CD14-positive monocyte (primary cell): ENCODE measurements at regions not wholly inside any gene's neighbourhood (a gene's known extent, or its start where the extent isn't known, plus 50 kb on each side); places are given as distances from the start of the nearest gene placed in this dataset.

ENCODE experiments used
- DNase-seq, 3 donors: peaks; one replicate each; pipeline ENCODE4 v3.0.0-alpha.2; 2011 to 2022
- H2AFZ ChIP-seq: 2 replicates; pipeline ENCODE4 v1.6.0; 2012; ENCODE audit warnings: mild to moderate bottlenecking, low read depth, low read length, inconsistent platforms; ENCODE audit not compliant: insufficient read depth, poor library complexity, severe bottlenecking
- H3K27ac ChIP-seq, 2 donors: 1 replicate in 1 of 2; 2 replicates in 1 of 2; pipeline ENCODE4 v1.5.1; 2012 to 2013; ENCODE audit warnings: low read length in 2 of 2, control low read depth in 1 of 2, inconsistent platforms in 1 of 2, low read depth in 1 of 2, mild to moderate bottlenecking in 1 of 2
- H3K27me3 ChIP-seq, 2 donors: one replicate each; pipeline versions ENCODE4 v1.6.0 to v1.6.1; 2011 to 2013; ENCODE audit warnings: low read length in 2 of 2; ENCODE audit not compliant: control insufficient read depth in 2 of 2, insufficient read depth in 2 of 2
- H3K36me3 ChIP-seq, 2 donors: replicated peaks in 1 of 2; 1 replicate in 1 of 2; 2 replicates in 1 of 2; pipeline versions ENCODE4 v1.5.1 to v1.6.1; 2012 to 2013; ENCODE audit warnings: low read length in 2 of 2, control low read depth in 1 of 2, inconsistent platforms in 1 of 2, mild to moderate bottlenecking in 1 of 2; ENCODE audit not compliant: insufficient read depth in 2 of 2, control insufficient read depth in 1 of 2
- H3K4me1 ChIP-seq, 2 donors: 1 replicate in 1 of 2; 2 replicates in 1 of 2; pipeline versions ENCODE4 v1.5.1 to v1.6.1; 2012 to 2013; ENCODE audit warnings: low read length in 2 of 2, control low read depth in 1 of 2, inconsistent platforms in 1 of 2, mild to moderate bottlenecking in 1 of 2, moderate library complexity in 1 of 2; ENCODE audit not compliant: insufficient read depth in 2 of 2, control insufficient read depth in 1 of 2
- H3K4me2 ChIP-seq: replicated peaks from 2 replicates; pipeline ENCODE3; 2012; ENCODE audit warnings: low read length, moderate library complexity, mild to moderate bottlenecking; ENCODE audit not compliant: poor library complexity, severe bottlenecking; ENCODE audit errors: extremely low read depth
- H3K4me3 ChIP-seq, 3 experiments: fragments of 200-600 bp in 1 of 3; sonication (generic) in 1 of 3; replicated peaks in 1 of 3; 1 replicate in 2 of 3; 2 replicates in 1 of 3; pipeline ENCODE4 v1.5.1; 2011 to 2013; ENCODE audit warnings: low read length in 3 of 3, mild to moderate bottlenecking in 3 of 3, control low read depth in 2 of 3, low read depth in 2 of 3, inconsistent platforms in 1 of 3, moderate library complexity in 1 of 3
- H3K79me2 ChIP-seq: 2 replicates; pipeline ENCODE4 v1.6.0; 2012; ENCODE audit warnings: mild to moderate bottlenecking, control low read depth, inconsistent platforms, low read length, moderate library complexity; ENCODE audit not compliant: insufficient read depth
- H3K9ac ChIP-seq: 2 replicates; pipeline ENCODE4 v1.6.0; 2017; ENCODE audit warnings: low read length, mild to moderate bottlenecking; ENCODE audit not compliant: insufficient read depth, poor library complexity, severe bottlenecking
- H3K9me3 ChIP-seq, 2 donors: replicated peaks in 1 of 2; 1 replicate in 1 of 2; 2 replicates in 1 of 2; pipeline versions ENCODE4 v1.5.1 to v1.6.1; 2012 to 2013; ENCODE audit warnings: low read length in 2 of 2, control low read depth in 1 of 2; ENCODE audit not compliant: control insufficient read depth in 1 of 2, insufficient read depth in 1 of 2
- H4K20me1 ChIP-seq: 2 replicates; pipeline ENCODE4 v1.6.0; 2012; ENCODE audit warnings: mild to moderate bottlenecking, low read length, control low read depth, moderate library complexity; ENCODE audit not compliant: insufficient read depth
- H3K27ac Mint-ChIP-seq, 7 donors: one replicate each; pipeline ENCODE4 v1.8.0; 2020; ENCODE audit warnings: mild to moderate bottlenecking in 7 of 7, mixed read lengths in 7 of 7, moderate library complexity in 6 of 7, inconsistent platforms in 2 of 7
- H3K27me3 Mint-ChIP-seq, 3 donors: one replicate each; pipeline ENCODE4 v1.8.0; 2021 to 2022; ENCODE audit warnings: low read depth in 3 of 3, mild to moderate bottlenecking in 3 of 3, mixed read lengths in 3 of 3, moderate library complexity in 3 of 3, inconsistent platforms in 1 of 3
- H3K36me3 Mint-ChIP-seq, 2 donors: one replicate each; pipeline ENCODE4 v1.8.0; 2020; ENCODE audit warnings: mixed read lengths in 2 of 2, inconsistent platforms in 1 of 2, mild to moderate bottlenecking in 1 of 2
- H3K4me1 Mint-ChIP-seq: one replicate; pipeline ENCODE4 v1.8.0; 2020; ENCODE audit warnings: mild to moderate bottlenecking, mixed read lengths
- H3K4me3 Mint-ChIP-seq, 2 donors: one replicate each; pipeline ENCODE4 v1.8.0; 2020; ENCODE audit warnings: mild to moderate bottlenecking in 2 of 2, mixed read lengths in 2 of 2, moderate library complexity in 1 of 2
- H3K9me3 Mint-ChIP-seq, 7 donors: one replicate each; pipeline ENCODE4 v1.8.0; 2020 to 2022; ENCODE audit warnings: mixed read lengths in 7 of 7, mild to moderate bottlenecking in 6 of 7, moderate library complexity in 6 of 7, inconsistent platforms in 2 of 7
- CTCF ChIP-seq: fragments of 200-600 bp; IDR thresholded peaks from one replicate; pipeline ENCODE4 v1.8.0; 2022; ENCODE audit warnings: antibody characterized with exemption, mild to moderate bottlenecking
- WGBS: methylation state at CpG from one replicate; pipeline ENCODE4 v1.1.5; 2013; ENCODE audit warnings: missing lambda C conversion rate; ENCODE audit not compliant: insufficient coverage; 5-methylcytosine and 5-hydroxymethylcytosine counted together
- intact Hi-C, 2 donors: fragments of 100-400 bp; cut with micrococcal nuclease; formaldehyde crosslinking; loops; one replicate each; pipeline versions ENCODE4 v1.15.0 to v1.15.1; 2023

GRCh38 chr3:118347396-118348168, 687.1 kb downstream of the IGSF11 start:
- no peak for DNase-seq
- Mint-ChIP-seq H3K4me1 (no peaks in the 10 kb centered on the region), H3K27me3 (no peaks in the 10 kb centered on the region), H3K4me3 (no peak overlapping the region), H3K36me3 (no peaks in the 10 kb centered on the region), H3K9me3 (peaks cover 0 to 10% (median 2%) of the 10 kb centered on the region in 7 donors), H3K27ac (no peak overlapping the region)
- Histone ChIP-seq H3K4me1 (no peaks in the 10 kb centered on the region), H3K4me2 (no peak overlapping the region), H3K36me3 (no peaks in the 10 kb centered on the region), H3K79me2 (no peaks in the 10 kb centered on the region), H3K27me3 (no peaks in the 10 kb centered on the region), H4K20me1 (no peaks in the 10 kb centered on the region), H3K9me3 (peaks cover 0 to 25% of the 10 kb centered on the region in 2 donors), H2AFZ (no peak overlapping the region), H3K27ac (no peak overlapping the region), H3K9ac (no peak overlapping the region), H3K4me3 (no peak overlapping the region)
- TF ChIP-seq CTCF = no peak
- intact Hi-C loops = no loop called here

- Mint-ChIP-seq H3K4me1 (no peaks in the 10 kb centered on the region), H3K36me3 (no peaks in the 10 kb centered on the region), H3K27me3 (no peaks in the 10 kb centered on the region), H3K27ac (no peak overlapping the region), H3K9me3 (peaks cover 0 to 10% (median 3%) of the 10 kb centered on the region in 7 donors), H3K4me3 (no peak overlapping the region)
- Histone ChIP-seq H3K79me2 (no peaks in the 10 kb centered on the region), H2AFZ (no peak overlapping the region), H4K20me1 (no peaks in the 10 kb centered on the region), H3K4me2 (no peak overlapping the region), H3K4me3 (no peak overlapping the region), H3K9me3 (peaks cover 0 to 25% of the 10 kb centered on the region in 2 donors), H3K9ac (no peak overlapping the region), H3K27ac (no peak overlapping the region), H3K4me1 (no peaks in the 10 kb centered on the region), H3K36me3 (no peaks in the 10 kb centered on the region), H3K27me3 (no peaks in the 10 kb centered on the region)
- TF ChIP-seq CTCF = no peak
- no CpG with 5 or more reads among the region's 1 CpG for WGBS
- DNase-seq = no peak
- intact Hi-C loops = no loop called here
These were observed 686.5 kb downstream of the IGSF11 start for GRCh38 chr3:118348169-118348557.
